ENCODE measurements at regions not wholly inside any gene's neighbourhood (a gene's known extent, or its start where the extent isn't known, plus 50 kb on each side); places are given as distances from the start of the nearest gene placed in this dataset.

DNA sequence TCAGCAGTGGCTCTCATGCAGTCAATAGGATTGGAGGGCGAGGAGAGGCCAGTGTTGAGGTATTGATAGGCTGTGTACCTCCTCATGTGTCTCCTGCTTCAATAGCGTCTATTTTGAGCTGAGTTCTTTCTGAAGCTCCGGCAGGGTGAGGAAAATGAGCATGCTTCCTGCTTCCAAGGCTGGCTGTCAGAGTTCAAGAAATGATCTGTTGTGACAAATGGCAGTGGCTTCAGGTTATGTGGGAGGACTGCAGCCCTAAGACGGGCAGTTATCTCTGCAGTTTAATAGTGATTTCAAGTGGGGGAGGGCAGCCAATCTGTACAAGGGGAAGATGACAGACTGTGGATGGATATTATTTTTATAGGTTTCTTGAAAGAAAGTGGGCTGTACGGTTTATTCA lies 54.0 kb upstream of the CXCL14 start:
- no peak for DNase-seq (ENCODE audit: low spot score)
- TF ChIP-seq, protein P1, sequence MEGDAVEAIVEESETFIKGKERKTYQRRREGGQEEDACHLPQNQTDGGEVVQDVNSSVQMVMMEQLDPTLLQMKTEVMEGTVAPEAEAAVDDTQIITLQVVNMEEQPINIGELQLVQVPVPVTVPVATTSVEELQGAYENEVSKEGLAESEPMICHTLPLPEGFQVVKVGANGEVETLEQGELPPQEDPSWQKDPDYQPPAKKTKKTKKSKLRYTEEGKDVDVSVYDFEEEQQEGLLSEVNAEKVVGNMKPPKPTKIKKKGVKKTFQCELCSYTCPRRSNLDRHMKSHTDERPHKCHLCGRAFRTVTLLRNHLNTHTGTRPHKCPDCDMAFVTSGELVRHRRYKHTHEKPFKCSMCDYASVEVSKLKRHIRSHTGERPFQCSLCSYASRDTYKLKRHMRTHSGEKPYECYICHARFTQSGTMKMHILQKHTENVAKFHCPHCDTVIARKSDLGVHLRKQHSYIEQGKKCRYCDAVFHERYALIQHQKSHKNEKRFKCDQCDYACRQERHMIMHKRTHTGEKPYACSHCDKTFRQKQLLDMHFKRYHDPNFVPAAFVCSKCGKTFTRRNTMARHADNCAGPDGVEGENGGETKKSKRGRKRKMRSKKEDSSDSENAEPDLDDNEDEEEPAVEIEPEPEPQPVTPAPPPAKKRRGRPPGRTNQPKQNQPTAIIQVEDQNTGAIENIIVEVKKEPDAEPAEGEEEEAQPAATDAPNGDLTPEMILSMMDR (IDR thresholded peaks at IDR 0.05; ENCODE audit: extremely low read depth, insufficient read depth, missing control alignments) = no peak
- in situ Hi-C loops (cut with MboI; ENCODE audit: low pct_unique_long_range_greater_than_20kb, low sequenced_read_pairs, unreplicated experiment) = no loop called here

DNA sequence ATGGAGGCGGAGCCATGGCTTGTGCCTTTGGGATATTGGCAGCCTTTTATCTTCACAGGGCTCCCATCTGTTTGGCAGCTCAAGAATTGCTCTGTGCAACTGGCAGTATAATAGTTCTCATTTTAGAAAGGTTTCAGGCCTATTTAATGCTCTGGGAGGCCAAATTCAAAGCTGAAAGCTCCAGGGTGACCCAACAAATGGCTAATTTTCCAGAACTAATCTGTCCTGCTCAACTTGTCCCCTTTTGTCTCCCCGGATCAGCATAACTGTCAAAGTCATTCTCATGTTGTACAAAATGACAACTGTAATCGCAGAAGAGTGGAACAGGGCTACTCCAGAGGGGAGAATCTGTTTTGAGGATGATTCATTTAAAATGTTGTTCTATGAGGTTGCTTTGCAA lies 52.6 kb upstream of the CXCL14 start:
- in situ Hi-C loops (cut with MboI; ENCODE audit: low pct_unique_long_range_greater_than_20kb, low sequenced_read_pairs, unreplicated experiment) = no loop called here
- no peak for DNase-seq (ENCODE audit: low spot score)
- TF ChIP-seq, protein P1 (IDR thresholded peaks at IDR 0.05; ENCODE audit: extremely low read depth, insufficient read depth, missing control alignments) = no peak

DNA sequence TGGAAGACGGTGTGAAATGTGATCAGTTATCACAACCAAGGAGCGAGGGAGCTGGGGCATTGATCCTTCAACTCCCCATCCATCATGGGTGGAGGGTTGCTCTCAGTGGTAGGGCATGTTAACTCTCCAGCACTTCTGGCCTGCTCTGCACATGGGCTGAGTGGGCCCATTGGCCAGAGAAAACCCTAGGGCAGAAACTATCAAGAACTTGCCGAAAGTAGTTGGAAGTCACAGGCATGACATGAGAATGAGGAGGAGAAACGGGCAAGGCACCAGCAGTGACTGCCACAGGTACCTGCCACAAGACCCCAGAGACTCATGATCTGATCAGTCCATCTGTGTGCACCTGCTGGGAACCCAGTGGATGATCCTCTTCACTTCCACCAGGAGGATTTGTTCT lies 50.9 kb upstream of the CXCL14 start:
- no peak for DNase-seq (ENCODE audit: low spot score)
- in situ Hi-C loops (cut with MboI; ENCODE audit: low pct_unique_long_range_greater_than_20kb, low sequenced_read_pairs, unreplicated experiment) = no loop called here
- TF ChIP-seq, protein P1 (IDR thresholded peaks at IDR 0.05; ENCODE audit: extremely low read depth, insufficient read depth, missing control alignments) = no peak

DNA sequence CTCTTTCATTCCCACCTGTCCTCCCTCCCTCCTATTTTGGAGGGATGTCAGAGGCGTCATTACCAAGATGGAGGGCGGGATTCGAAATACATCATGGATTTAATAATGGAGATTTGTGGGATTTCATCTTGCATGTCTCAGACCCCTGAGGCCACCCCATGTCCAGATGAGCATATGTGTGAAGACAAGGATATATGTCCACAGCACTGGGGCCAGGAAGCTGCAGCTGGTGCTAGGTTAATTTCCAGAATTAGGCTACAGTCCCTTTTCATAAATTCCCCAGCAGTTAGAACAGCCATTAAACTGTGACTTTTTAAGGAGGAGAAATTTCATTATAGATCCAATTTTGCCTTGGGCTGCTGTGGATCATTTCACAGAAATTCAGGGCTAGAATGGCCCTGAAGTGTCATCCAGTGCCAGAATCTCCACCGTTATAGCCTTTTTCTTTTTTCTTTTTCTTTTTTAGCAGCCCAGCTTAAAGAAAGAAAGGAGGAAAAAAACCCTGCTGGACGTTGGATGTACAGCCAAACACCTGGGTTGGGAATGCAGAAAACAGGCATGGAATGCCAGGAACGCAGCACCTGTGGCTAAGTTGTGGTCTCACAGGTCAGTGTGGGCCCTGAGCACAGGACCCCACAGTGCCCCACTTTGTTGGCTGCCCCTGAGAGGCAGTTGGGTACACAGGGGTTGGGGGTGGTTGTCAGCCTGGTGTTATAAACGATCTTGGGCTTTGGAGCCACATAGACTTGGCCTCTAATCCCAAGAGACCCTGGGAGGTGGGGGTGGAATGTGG lies 50.2 kb upstream of the CXCL14 start:
- in situ Hi-C loops (cut with MboI; ENCODE audit: low pct_unique_long_range_greater_than_20kb, low sequenced_read_pairs, unreplicated experiment) = no loop called here
- TF ChIP-seq, protein P1 (IDR thresholded peaks at IDR 0.05; ENCODE audit: extremely low read depth, insufficient read depth, missing control alignments) = no peak
- no peak for DNase-seq (ENCODE audit: low spot score)

All from GM13977 (cell line).